Ascending aorta (tissue), 2 donors: ENCODE measurements at regions not wholly inside any gene's neighbourhood (a gene's known extent, or its start where the extent isn't known, plus 50 kb on each side); places are given as distances from the start of the nearest gene placed in this dataset.
"Not testable (repeated sequence)": the region's sequence is repeated elsewhere in the genome, so short reads cannot be mapped to it uniquely, and the experiment has no call there.

Experiments used
- DNase-seq, 2 donors: peaks; one replicate each; pipeline ENCODE4 v3.0.0-alpha.2; 2019; ENCODE audit warnings: low spot score in 2 of 2
- H3K27ac ChIP-seq, 2 donors: fragments of 200-600 bp; sonication (generic); one replicate each; pipeline ENCODE4 v1.5.1; 2016 to 2017; ENCODE audit warnings: mild to moderate bottlenecking in 1 of 2
- H3K27me3 ChIP-seq: fragments of 200-600 bp; sonication (generic); one replicate; pipeline ENCODE4 v1.5.1; 2017
- H3K36me3 ChIP-seq, 2 donors: fragments of 200-600 bp; sonication (generic); one replicate each; pipeline ENCODE4 v1.5.1; 2016
- H3K4me1 ChIP-seq, 2 donors: fragments of 200-600 bp; sonication (generic); one replicate each; pipeline ENCODE4 v1.5.1; 2016 to 2017; ENCODE audit warnings: mild to moderate bottlenecking in 1 of 2
- H3K4me3 ChIP-seq, 2 donors: fragments of 200-600 bp; sonication (generic); one replicate each; pipeline ENCODE4 v1.5.1; 2016 to 2017; ENCODE audit warnings: mild to moderate bottlenecking in 1 of 2
- H3K9me3 ChIP-seq, 2 donors: fragments of 200-600 bp; sonication (generic); one replicate each; pipeline ENCODE4 v1.5.1; 2016
- intact Hi-C: fragments of 100-400 bp; cut with DNase I; formaldehyde crosslinking; loops from one replicate; pipeline ENCODE4 v1.15.1; 2023
- TF ChIP-seq, protein P1 (sequence below), 3 experiments: fragments of 200-600 bp in 2 of 3; fragments of 450-650 bp in 1 of 3; sonication (generic) in 2 of 3; IDR thresholded peaks; one replicate each; pipeline ENCODE4 v1.5.1; 2016 to 2019; ENCODE audit warnings: antibody characterized with exemption in 3 of 3, mild to moderate bottlenecking in 1 of 3, moderate library complexity in 1 of 3

DNA sequence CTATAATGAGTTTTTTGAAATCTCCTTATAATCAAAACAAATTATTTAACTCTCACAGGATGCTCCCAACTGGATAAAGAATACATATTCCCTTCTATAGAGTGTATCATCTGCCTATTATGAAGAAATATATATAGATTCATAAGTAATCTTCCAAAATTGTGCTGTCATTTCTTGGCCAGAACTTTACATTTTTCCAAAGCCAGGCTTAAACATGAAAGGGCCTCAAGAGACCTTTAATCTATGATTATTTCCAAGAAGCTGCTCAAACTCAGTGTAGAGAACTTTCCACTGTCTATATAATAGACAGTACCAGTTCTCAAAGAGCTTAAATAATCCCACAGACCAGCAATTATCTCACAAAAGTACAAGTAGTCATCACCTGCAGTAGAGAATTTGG, 211.0 kb downstream of the AKAIN1 start:
- TF ChIP-seq, protein P1, sequence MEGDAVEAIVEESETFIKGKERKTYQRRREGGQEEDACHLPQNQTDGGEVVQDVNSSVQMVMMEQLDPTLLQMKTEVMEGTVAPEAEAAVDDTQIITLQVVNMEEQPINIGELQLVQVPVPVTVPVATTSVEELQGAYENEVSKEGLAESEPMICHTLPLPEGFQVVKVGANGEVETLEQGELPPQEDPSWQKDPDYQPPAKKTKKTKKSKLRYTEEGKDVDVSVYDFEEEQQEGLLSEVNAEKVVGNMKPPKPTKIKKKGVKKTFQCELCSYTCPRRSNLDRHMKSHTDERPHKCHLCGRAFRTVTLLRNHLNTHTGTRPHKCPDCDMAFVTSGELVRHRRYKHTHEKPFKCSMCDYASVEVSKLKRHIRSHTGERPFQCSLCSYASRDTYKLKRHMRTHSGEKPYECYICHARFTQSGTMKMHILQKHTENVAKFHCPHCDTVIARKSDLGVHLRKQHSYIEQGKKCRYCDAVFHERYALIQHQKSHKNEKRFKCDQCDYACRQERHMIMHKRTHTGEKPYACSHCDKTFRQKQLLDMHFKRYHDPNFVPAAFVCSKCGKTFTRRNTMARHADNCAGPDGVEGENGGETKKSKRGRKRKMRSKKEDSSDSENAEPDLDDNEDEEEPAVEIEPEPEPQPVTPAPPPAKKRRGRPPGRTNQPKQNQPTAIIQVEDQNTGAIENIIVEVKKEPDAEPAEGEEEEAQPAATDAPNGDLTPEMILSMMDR (IDR thresholded peaks at IDR 0.05), result no peak
- DNase-seq, result no peak
- no peaks in the 10 kb centered on the region for H3K36me3 ChIP-seq
- intact Hi-C loops, result no loop called here
- no peak overlapping the region for H3K27ac ChIP-seq
- H3K9me3 ChIP-seq, result peaks cover 0 to 5% of the 10 kb centered on the region in 2 donors
- H3K4me3 ChIP-seq, result no peak overlapping the region
- H3K27me3 ChIP-seq, result no peaks in the 10 kb centered on the region
- H3K4me1 ChIP-seq, result no peaks in the 10 kb centered on the region

DNA sequence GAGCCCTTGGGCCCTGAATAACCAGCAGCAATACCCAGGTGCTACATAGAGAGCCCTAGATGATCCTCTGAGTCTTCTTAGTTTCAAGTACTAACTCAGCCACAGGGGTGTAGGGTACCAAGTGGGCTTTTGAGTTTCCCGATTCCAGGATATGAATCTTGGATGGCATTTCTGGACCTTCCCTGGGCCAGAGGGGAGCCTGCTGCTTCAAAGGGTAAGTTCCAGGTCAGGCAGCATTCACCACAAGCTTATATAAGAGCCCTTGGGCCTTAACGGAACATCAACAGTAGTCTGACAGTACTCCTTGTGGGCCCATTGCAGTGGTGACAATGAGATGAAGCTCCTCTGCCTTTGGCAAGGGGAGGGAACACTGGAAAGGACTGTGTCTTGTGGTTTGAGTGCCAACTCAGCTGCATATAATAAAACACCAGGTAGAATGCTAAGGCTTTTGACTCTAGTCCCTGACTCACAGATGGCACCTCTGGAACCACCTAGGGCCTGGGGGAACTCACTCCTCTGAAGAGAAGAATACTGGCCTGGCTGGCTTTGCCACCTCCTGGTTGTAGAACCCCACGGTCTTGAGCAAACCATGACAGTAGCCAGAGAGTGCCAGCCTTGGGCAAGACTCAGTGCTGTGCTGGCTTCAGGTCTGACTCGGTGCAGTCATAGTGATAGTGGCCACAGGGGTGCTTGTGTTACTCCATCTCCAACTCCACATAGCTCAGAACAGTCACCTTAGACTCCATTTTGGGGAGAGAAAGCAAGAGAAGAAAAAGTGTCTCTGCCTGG, 235.7 kb downstream of the AKAIN1 start:
- no peak overlapping the region for H3K4me3 ChIP-seq
- no peaks in the 10 kb centered on the region for H3K9me3 ChIP-seq
- H3K4me1 ChIP-seq, result no peaks in the 10 kb centered on the region
- intact Hi-C loops, result no loop called here
- H3K27ac ChIP-seq, result no peak overlapping the region
- no peak for DNase-seq
- TF ChIP-seq, protein P1 (IDR thresholded peaks at IDR 0.05), result no peak
- H3K27me3 ChIP-seq, result no peaks in the 10 kb centered on the region
- no peaks in the 10 kb centered on the region for H3K36me3 ChIP-seq

DNA sequence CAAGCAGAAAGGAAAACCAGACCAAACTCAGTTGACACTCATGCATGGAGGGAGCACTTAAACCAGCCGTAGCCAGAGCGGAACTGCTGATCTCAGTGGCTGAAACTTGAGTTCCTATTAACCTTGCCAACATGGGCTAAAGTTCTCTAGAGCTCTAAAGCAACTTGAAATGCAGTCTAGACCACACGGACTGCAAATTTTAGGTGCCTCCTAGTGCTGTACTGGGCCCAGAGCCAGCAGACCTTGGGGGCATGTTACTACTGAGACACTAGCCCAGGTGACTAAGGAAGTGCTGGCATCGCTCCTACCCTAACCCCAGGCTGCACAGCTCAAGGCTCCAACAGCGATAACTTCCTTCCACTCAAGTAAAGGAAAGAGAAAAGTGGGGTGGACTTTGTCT, 236.5 kb downstream of the AKAIN1 start:
- Histone ChIP-seq H3K36me3 (no peaks in the 10 kb centered on the region), H3K9me3 (no peaks in the 10 kb centered on the region), H3K4me1 (no peaks in the 10 kb centered on the region), H3K4me3 (no peak overlapping the region), H3K27me3 (no peaks in the 10 kb centered on the region), H3K27ac (no peak overlapping the region)
- TF ChIP-seq, protein P1 (IDR thresholded peaks at IDR 0.05), result no peak
- DNase-seq, result no peak
- intact Hi-C loops, result no loop called here

DNA sequence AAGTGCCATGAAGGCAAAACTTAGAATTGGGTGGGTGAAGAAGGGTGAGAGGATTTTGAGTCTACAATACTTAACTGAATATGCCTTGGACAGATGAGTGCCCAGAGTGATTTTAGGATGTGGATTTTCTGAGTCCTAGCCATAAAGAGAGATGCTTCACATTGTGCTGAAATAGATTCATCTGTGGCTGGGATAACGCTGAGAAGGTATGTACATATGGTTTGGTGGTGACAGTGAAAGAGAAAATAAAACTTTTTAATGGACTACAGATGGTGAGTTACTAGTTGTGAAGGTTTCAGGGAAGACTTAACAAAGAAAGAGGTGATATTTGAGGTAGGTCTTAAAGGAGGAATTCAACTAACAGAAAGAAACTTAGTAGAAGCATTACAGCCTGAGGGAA, 265.8 kb downstream of the AKAIN1 start:
- H3K36me3 ChIP-seq, result no peaks in the 10 kb centered on the region
- H3K4me1 ChIP-seq, result no peaks in the 10 kb centered on the region
- TF ChIP-seq, protein P1 (IDR thresholded peaks at IDR 0.05), result no peak
- no peaks in the 10 kb centered on the region for H3K27me3 ChIP-seq
- H3K9me3 ChIP-seq, result peaks cover 5 to 11% of the 10 kb centered on the region in 2 donors
- H3K27ac ChIP-seq, result no peak overlapping the region
- no peak for DNase-seq
- H3K4me3 ChIP-seq, result no peak overlapping the region
- intact Hi-C loops, result no loop called here

DNA sequence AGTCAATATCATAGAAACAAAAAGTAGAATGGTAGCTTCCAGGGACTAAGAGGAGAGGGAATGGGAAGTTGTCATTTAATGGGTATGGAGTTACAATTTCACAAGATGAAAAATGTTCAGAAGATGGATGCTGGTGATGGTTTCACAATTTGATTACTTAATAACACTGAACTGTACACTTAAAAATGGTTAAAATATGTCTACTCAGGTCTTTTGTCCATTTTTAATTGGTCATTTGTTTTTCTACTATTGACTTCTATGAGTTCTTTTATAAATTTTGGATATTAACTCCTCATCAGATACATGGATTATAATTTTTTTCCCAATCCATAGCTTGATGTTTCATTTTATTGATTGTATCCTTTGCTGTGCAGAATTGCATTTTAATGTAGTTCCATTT, 275.5 kb downstream of the AKAIN1 start:
- no peak overlapping the region for H3K27ac ChIP-seq
- TF ChIP-seq, protein P1 (IDR thresholded peaks at IDR 0.05), result no peak
- no peaks in the 10 kb centered on the region for H3K4me1 ChIP-seq
- no peak overlapping the region for H3K4me3 ChIP-seq
- intact Hi-C loops, result no loop called here
- DNase-seq, result no peak
- no peaks in the 10 kb centered on the region for H3K36me3 ChIP-seq
- no peaks in the 10 kb centered on the region for H3K27me3 ChIP-seq
- no peaks in the 10 kb centered on the region for H3K9me3 ChIP-seq

DNA sequence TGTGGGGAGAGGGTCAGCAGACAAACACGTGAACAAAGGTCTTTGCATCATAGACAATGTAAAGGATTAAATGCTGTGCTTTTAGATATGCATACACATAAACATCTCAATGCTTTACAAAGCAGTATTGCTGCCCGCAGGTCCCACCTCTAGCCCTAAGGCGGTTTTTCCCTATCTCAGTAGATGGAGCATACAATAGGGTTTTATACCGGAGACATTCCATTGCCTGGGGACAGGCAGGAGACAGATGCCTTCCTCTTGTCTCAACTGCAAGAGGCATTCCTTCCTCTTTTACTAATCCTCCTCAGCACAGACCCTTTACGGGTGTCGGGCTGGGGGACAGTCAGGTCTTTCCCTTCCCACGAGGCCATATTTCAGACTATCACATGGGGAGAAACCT, 279.5 kb downstream of the AKAIN1 start:
- H3K4me1 ChIP-seq, H3K27me3 ChIP-seq, H3K9me3 ChIP-seq, H3K36me3 ChIP-seq, intact Hi-C loops, H3K4me3 ChIP-seq, H3K27ac ChIP-seq, DNase-seq: not testable (repeated sequence)
